SK-N-SH (cell line): ENCODE measurements at regions not wholly inside any gene's neighbourhood (a gene's known extent, or its start where the extent isn't known, plus 50 kb on each side); places are given as distances from the start of the nearest gene placed in this dataset.

Experiments used
- CTCF ChIA-PET: fragments of 300-600, 350-600 bp; formaldehyde crosslinking; extraction: SDS; loops from one replicate; lab custom pipeline; 2021; lab: Yijun Ruan, JAX
- POLR2A ChIA-PET: fragments of 350-600 bp; sonication (Branson Sonifier 250); formaldehyde crosslinking; extraction: SDS; loops from one replicate; lab custom pipeline; 2020; ENCODE audit warnings: antibody characterized with exemption, inconsistent platforms; lab: Yijun Ruan, JAX
- DNase-seq: peaks from one replicate; pipeline ENCODE4 v3.0.0; 2012
- H2AFZ ChIP-seq: fragments of 200-600 bp; sonication (generic); 2 replicates; pipeline ENCODE4 v1.8.1; 2016; ENCODE audit warnings: antibody characterized with exemption, mild to moderate bottlenecking, low read depth
- H3F3A ChIP-seq: fragments of 200-600 bp; sonication (generic); replicated peaks from 2 replicates; pipeline ENCODE3; 2016; ENCODE audit warnings: antibody characterized with exemption, mild to moderate bottlenecking; ENCODE audit not compliant: insufficient read depth
- H3K27ac ChIP-seq, 2 experiments: fragments of 200-500 bp in 1 of 2; fragments of 200-600 bp in 1 of 2; sonication (Bioruptor generic) in 1 of 2; sonication (generic), shearing (Covaris generic) in 1 of 2; 2 replicates each; pipeline versions ENCODE4 v1.5.1 to v1.6.1; 2014 to 2016; ENCODE audit warnings: low read depth in 2 of 2, inconsistent platforms in 1 of 2, low read length in 1 of 2, mild to moderate bottlenecking in 1 of 2, mixed read lengths in 1 of 2
- H3K27me3 ChIP-seq: fragments of 200-600 bp; sonication (generic), shearing (Covaris generic); 2 replicates; pipeline ENCODE4 v1.6.1; 2016; ENCODE audit warnings: mixed run types; ENCODE audit not compliant: insufficient read depth
- H3K36me3 ChIP-seq, 2 experiments: fragments of 200-500 bp in 1 of 2; fragments of 200-600 bp in 1 of 2; sonication (Bioruptor generic) in 1 of 2; sonication (generic) in 1 of 2; replicated peaks in 1 of 2; 2 replicates each; pipeline versions ENCODE3 to v1.5.1; 2014 to 2016; ENCODE audit warnings: low read length in 1 of 2, mild to moderate bottlenecking in 1 of 2; ENCODE audit not compliant: insufficient read depth in 2 of 2, control insufficient read depth in 1 of 2
- H3K4me1 ChIP-seq, 2 experiments: fragments of 200-500 bp in 1 of 2; fragments of 200-600 bp in 1 of 2; sonication (Bioruptor generic) in 1 of 2; sonication (generic), shearing (Covaris generic) in 1 of 2; 2 replicates each; pipeline versions ENCODE4 v1.5.1 to v1.6.1; 2014 to 2016; ENCODE audit warnings: low read depth in 1 of 2, low read length in 1 of 2, mixed run types in 1 of 2; ENCODE audit not compliant: insufficient read depth in 2 of 2, control insufficient read depth in 1 of 2
- H3K4me2 ChIP-seq: fragments of 200-600 bp; sonication (generic), shearing (Covaris generic); 2 replicates; pipeline ENCODE4 v1.6.1; 2017; ENCODE audit warnings: mixed run types
- H3K4me3 ChIP-seq, 2 experiments: fragments of 200-500 bp in 1 of 2; fragments of 200-600 bp in 1 of 2; sonication (Bioruptor generic) in 1 of 2; sonication (generic), shearing (Covaris generic) in 1 of 2; 2 replicates each; pipeline versions ENCODE4 v1.5.1 to v1.8.1; 2014 to 2016; ENCODE audit warnings: low read depth in 2 of 2, inconsistent platforms in 1 of 2, low read length in 1 of 2, mild to moderate bottlenecking in 1 of 2, mixed read lengths in 1 of 2, moderate library complexity in 1 of 2
- H3K79me2 ChIP-seq: fragments of 200-600 bp; sonication (generic); 2 replicates; pipeline ENCODE4 v1.8.1; 2017; ENCODE audit warnings: mild to moderate bottlenecking; ENCODE audit not compliant: insufficient read depth
- H3K9ac ChIP-seq: fragments of 200-600 bp; sonication (generic); 2 replicates; pipeline ENCODE4 v1.6.1; 2017; ENCODE audit warnings: mixed run types
- H3K9me2 ChIP-seq: fragments of 200-600 bp; sonication (generic); 2 replicates; pipeline ENCODE4 v1.6.1; 2017; ENCODE audit warnings: mixed run types
- H3K9me3 ChIP-seq: fragments of 200-600 bp; sonication (generic); 2 replicates; pipeline ENCODE4 v1.6.1; 2017; ENCODE audit warnings: mixed run types, mild to moderate bottlenecking, moderate library complexity
- H4K20me1 ChIP-seq: fragments of 200-600 bp; sonication (generic); 2 replicates; pipeline ENCODE4 v1.6.1; 2017; ENCODE audit warnings: mild to moderate bottlenecking, mixed run types; ENCODE audit not compliant: insufficient read depth
- ELF1 ChIP-seq: IDR thresholded peaks from 2 replicates; pipeline ENCODE4 v1.4.0; 2012
- FOXM1 ChIP-seq: IDR thresholded peaks from 2 replicates; pipeline ENCODE4 v1.4.0; 2012; ENCODE audit warnings: low read depth, mild to moderate bottlenecking
- IRF3 ChIP-seq: fragments of 150-350 bp; IDR thresholded peaks from 2 replicates; pipeline ENCODE4 v1.6.1; 2016; ENCODE audit warnings: mild to moderate bottlenecking, low read depth, low read length
- MXI1 ChIP-seq: IDR thresholded peaks from 2 replicates; pipeline ENCODE4 v1.6.1; 2012; ENCODE audit warnings: mild to moderate bottlenecking, low read depth, low read length, improper control_type of control experiment
- NRF1 ChIP-seq: IDR thresholded peaks from 2 replicates; pipeline ENCODE4 v1.6.1; 2012; ENCODE audit warnings: low read depth, mild to moderate bottlenecking, low read length
- REST ChIP-seq: IDR thresholded peaks from 2 replicates; pipeline ENCODE4 v1.6.1; 2012; ENCODE audit warnings: mild to moderate bottlenecking, low read depth, low read length, moderate library complexity
- RXRA ChIP-seq: IDR thresholded peaks from 2 replicates; pipeline ENCODE4 v1.4.0; 2012; ENCODE audit warnings: low read depth, mild to moderate bottlenecking, borderline replicate concordance
- SIN3A ChIP-seq: IDR thresholded peaks from 2 replicates; pipeline ENCODE4 v1.6.1; 2012; ENCODE audit warnings: low read depth, mild to moderate bottlenecking, low read length, moderate library complexity, borderline replicate concordance
- TEAD4 ChIP-seq: IDR thresholded peaks from 2 replicates; pipeline ENCODE4 v1.4.0; 2012; ENCODE audit warnings: mild to moderate bottlenecking, borderline replicate concordance; ENCODE audit not compliant: insufficient read depth
- USF2 ChIP-seq: fragments of 150-350 bp; IDR thresholded peaks from 2 replicates; pipeline ENCODE4 v1.6.1; 2017; ENCODE audit warnings: antibody characterized with exemption, low read length, low read depth, borderline replicate concordance
- YY1 ChIP-seq: IDR thresholded peaks from 2 replicates; pipeline ENCODE4 v1.4.0; 2012; ENCODE audit warnings: low read depth, mild to moderate bottlenecking
- ZBTB33 ChIP-seq: IDR thresholded peaks from 2 replicates; pipeline ENCODE4 v1.4.0; 2012; ENCODE audit warnings: low read depth, borderline replicate concordance
- WGBS: methylation state at CpG from one replicate; pipeline ENCODE4 v1.1.6; 2017; ENCODE audit warnings: low lambda C conversion rate; 5-methylcytosine and 5-hydroxymethylcytosine counted together

GRCh38 chr17:79506150-79506870, 104.5 kb downstream of the RBFOX3 start:
- no peak for TF ChIP-seq ELF1
- no peak for TF ChIP-seq FOXM1
- no peak for TF ChIP-seq RXRA
- TF ChIP-seq USF2: no peak
- TF ChIP-seq YY1: no peak
- TF ChIP-seq REST: no peak
- TF ChIP-seq MXI1: no peak
- Histone ChIP-seq H2AFZ (no peak overlapping the region), H3K9me2 (no peaks in the 10 kb centered on the region), H3K4me2 (no peak overlapping the region), H3K36me3 (no peaks in the 10 kb centered on the region), H4K20me1 (no peaks in the 10 kb centered on the region), H3K4me3 (no peak overlapping the region), H3K27me3 (no peaks in the 10 kb centered on the region), H3K27ac (no peak overlapping the region), H3K79me2 (no peaks in the 10 kb centered on the region), H3K9me3 (no peaks in the 10 kb centered on the region), H3F3A (no peaks in the 10 kb centered on the region), H3K4me1 (no peaks in the 10 kb centered on the region; a peak in 1 of 4 replicates), H3K9ac (no peak overlapping the region)
- POLR2A ChIA-PET: no interaction called here
- DNase-seq: no peak
- 79% methylated on average over 21 of the region's 24 CpGs for WGBS
- CTCF ChIA-PET: interaction anchor here (1.1 to 2.2 kb wide), 2 partner anchors 106 to 118 kb away, joined by 3 to 8 read pairs; no protein-coding TSS in a partner anchor

- H3K9me3 ChIP-seq: no peaks in the 10 kb centered on the region
- H3K27ac ChIP-seq: no peak overlapping the region
- no peaks in the 10 kb centered on the region; a peak in 1 of 4 replicates for H3K4me1 ChIP-seq
- H3K4me3 ChIP-seq: no peak overlapping the region
- DNase-seq: no peak
- H4K20me1 ChIP-seq: no peaks in the 10 kb centered on the region
- CTCF ChIA-PET: interaction anchor here (0.6 to 2.0 kb wide), 5 partner anchors 11 to 112 kb away, joined by 3 to 4 read pairs (median 3); no protein-coding TSS in a partner anchor
- 50% methylated on average over 7 of the region's 7 CpGs for WGBS
- H3F3A ChIP-seq: no peaks in the 10 kb centered on the region
- H3K9me2 ChIP-seq: no peaks in the 10 kb centered on the region
- H3K36me3 ChIP-seq: no peaks in the 10 kb centered on the region
- no peak overlapping the region for H2AFZ ChIP-seq
- TF ChIP-seq IRF3: no peak
- TF ChIP-seq SIN3A: no peak
- TF ChIP-seq ZBTB33: no peak
- TF ChIP-seq FOXM1: no peak
- TF ChIP-seq TEAD4: no peak
- TF ChIP-seq YY1: no peak
- TF ChIP-seq NRF1: no peak
- H3K79me2 ChIP-seq: no peaks in the 10 kb centered on the region
- no peak overlapping the region for H3K4me2 ChIP-seq
- H3K9ac ChIP-seq: no peak overlapping the region
- POLR2A ChIA-PET: no interaction called here
- no peaks in the 10 kb centered on the region for H3K27me3 ChIP-seq
Measured at GRCh38 chr17:79505199-79505598, 105.7 kb downstream of the RBFOX3 start.
